PFSK-1 (cell line): ENCODE measurements at regions not wholly inside any gene's neighbourhood (a gene's known extent, or its start where the extent isn't known, plus 50 kb on each side); places are given as distances from the start of the nearest gene placed in this dataset.

ENCODE experiments used
- FOXP2 ChIP-seq: optimal IDR thresholded peaks from 2 replicates; pipeline ENCODE3; 2011; ENCODE audit warnings: borderline replicate concordance, control low read depth, inconsistent platforms; ENCODE audit not compliant: insufficient read depth; ENCODE audit errors: extremely low read length, extremely low read depth
- POLR2AphosphoS5 ChIP-seq: IDR thresholded peaks from 2 replicates; pipeline ENCODE4 v1.6.1; 2012; ENCODE audit warnings: low read depth, mild to moderate bottlenecking, control low read depth, low read length, moderate library complexity
- SIN3A ChIP-seq: IDR thresholded peaks from 2 replicates; pipeline ENCODE4 v1.6.1; 2012; ENCODE audit warnings: mild to moderate bottlenecking, low read length, moderate library complexity, borderline replicate concordance; ENCODE audit not compliant: insufficient read depth
- TAF1 ChIP-seq: IDR thresholded peaks from 2 replicates; pipeline ENCODE4 v1.6.1; 2012; ENCODE audit warnings: low read length, control low read depth, borderline replicate concordance; ENCODE audit not compliant: insufficient read depth
- TF ChIP-seq, protein P1 (sequence below), 2 experiments: IDR thresholded peaks; 2 replicates each; pipeline versions ENCODE4 v1.6.1 to v1.8.0; 2011 to 2012; ENCODE audit warnings: low read depth in 2 of 2, low read length in 2 of 2, control low read depth in 1 of 2, inconsistent platforms in 1 of 2, mild to moderate bottlenecking in 1 of 2, moderate library complexity in 1 of 2; ENCODE audit not compliant: insufficient read depth in 1 of 2

DNA sequence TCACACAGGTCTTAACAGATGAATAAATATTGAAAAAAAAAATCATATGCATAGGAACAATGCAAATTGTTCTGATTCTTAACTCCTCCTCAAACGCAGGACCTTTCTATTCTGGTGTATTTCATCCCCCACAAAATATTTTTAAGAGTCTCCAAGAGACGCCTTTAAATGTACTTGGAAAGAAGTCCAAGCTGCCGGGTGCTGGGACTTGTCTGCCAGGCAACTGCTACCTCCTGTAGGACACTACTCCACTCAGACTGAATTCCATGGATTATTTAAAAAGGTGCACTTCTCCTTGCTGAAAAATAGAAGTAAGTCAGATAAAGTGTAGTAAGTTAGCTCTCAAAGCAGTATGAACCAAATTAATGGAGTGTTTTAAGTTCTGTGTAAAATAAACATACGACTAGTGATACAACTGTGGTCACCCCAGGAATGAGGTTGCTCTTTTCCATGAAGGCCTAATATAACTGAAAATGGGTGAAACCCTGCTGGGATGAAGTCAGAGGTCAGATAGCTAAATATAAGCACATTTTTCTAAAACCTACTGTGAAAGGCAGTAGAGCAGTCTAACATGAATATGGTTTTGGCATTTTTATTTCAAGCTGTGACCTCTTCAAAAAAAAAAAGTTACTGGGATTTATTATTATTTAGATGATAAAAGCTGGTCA, 189.2 kb upstream of the PBX1 start:
- TF ChIP-seq POLR2AphosphoS5, result no peak
- TF ChIP-seq SIN3A, result no peak
- no peak for TF ChIP-seq TAF1
- TF ChIP-seq, protein P1, sequence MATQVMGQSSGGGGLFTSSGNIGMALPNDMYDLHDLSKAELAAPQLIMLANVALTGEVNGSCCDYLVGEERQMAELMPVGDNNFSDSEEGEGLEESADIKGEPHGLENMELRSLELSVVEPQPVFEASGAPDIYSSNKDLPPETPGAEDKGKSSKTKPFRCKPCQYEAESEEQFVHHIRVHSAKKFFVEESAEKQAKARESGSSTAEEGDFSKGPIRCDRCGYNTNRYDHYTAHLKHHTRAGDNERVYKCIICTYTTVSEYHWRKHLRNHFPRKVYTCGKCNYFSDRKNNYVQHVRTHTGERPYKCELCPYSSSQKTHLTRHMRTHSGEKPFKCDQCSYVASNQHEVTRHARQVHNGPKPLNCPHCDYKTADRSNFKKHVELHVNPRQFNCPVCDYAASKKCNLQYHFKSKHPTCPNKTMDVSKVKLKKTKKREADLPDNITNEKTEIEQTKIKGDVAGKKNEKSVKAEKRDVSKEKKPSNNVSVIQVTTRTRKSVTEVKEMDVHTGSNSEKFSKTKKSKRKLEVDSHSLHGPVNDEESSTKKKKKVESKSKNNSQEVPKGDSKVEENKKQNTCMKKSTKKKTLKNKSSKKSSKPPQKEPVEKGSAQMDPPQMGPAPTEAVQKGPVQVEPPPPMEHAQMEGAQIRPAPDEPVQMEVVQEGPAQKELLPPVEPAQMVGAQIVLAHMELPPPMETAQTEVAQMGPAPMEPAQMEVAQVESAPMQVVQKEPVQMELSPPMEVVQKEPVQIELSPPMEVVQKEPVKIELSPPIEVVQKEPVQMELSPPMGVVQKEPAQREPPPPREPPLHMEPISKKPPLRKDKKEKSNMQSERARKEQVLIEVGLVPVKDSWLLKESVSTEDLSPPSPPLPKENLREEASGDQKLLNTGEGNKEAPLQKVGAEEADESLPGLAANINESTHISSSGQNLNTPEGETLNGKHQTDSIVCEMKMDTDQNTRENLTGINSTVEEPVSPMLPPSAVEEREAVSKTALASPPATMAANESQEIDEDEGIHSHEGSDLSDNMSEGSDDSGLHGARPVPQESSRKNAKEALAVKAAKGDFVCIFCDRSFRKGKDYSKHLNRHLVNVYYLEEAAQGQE (IDR thresholded peaks at IDR 0.05; ENCODE audit: insufficient read depth in 1 of 2, low read depth in 2 of 2, low read length in 2 of 2), result no peak
- no peak for TF ChIP-seq FOXP2
